MCF 10A (cell line): ENCODE measurements at regions not wholly inside any gene's neighbourhood (a gene's known extent, or its start where the extent isn't known, plus 50 kb on each side); places are given as distances from the start of the nearest gene placed in this dataset.

Experiments
- BruUV-seq: library from RNA; stranded (reverse); fragments of 400-500 nt; replicated peaks from 2 replicates; lab custom pipeline; 2021; lab: Mats Ljungman, UMichigan
- CTCF ChIA-PET: fragments of 300-600 bp; sonication (Branson Sonifier 250); formaldehyde crosslinking; extraction: SDS; loops from one replicate; lab custom pipeline; 2021; ENCODE audit warnings: antibody characterized with exemption, inconsistent platforms; lab: Yijun Ruan, JAX
- POLR2A ChIA-PET: fragments of 300-600, 350-650 bp; sonication (Branson Sonifier 250); formaldehyde crosslinking; extraction: SDS; loops from one replicate; lab custom pipeline; 2020; ENCODE audit warnings: antibody characterized with exemption, inconsistent platforms; lab: Yijun Ruan, JAX
- DNase-seq: peaks from one replicate; pipeline ENCODE4 v3.0.0-alpha.2; 2018; ENCODE audit not compliant: unreplicated experiment
- H3K27ac Mint-ChIP-seq: one replicate; pipeline ENCODE4 v1.8.0; 2022; ENCODE audit warnings: mild to moderate bottlenecking, low read depth, mixed read lengths; ENCODE audit not compliant: unreplicated experiment
- H3K27me3 Mint-ChIP-seq: one replicate; pipeline ENCODE4 v1.8.0; 2022; ENCODE audit warnings: mixed read lengths; ENCODE audit not compliant: insufficient read depth, unreplicated experiment
- H3K36me3 Mint-ChIP-seq: one replicate; pipeline ENCODE4 v1.8.0; 2022; ENCODE audit warnings: mild to moderate bottlenecking, moderate library complexity, mixed read lengths; ENCODE audit not compliant: insufficient read depth, unreplicated experiment
- H3K4me1 Mint-ChIP-seq: one replicate; pipeline ENCODE4 v1.8.0; 2022; ENCODE audit warnings: mixed read lengths; ENCODE audit not compliant: insufficient read depth, unreplicated experiment
- H3K4me3 Mint-ChIP-seq: one replicate; pipeline ENCODE4 v1.8.0; 2022; ENCODE audit warnings: mild to moderate bottlenecking, moderate library complexity, mixed read lengths; ENCODE audit not compliant: unreplicated experiment
- H3K9me3 Mint-ChIP-seq: one replicate; pipeline ENCODE4 v1.8.0; 2022; ENCODE audit warnings: mixed read lengths; ENCODE audit not compliant: unreplicated experiment
- CTCF ChIP-seq: fragments of 200-600 bp; IDR thresholded peaks from one replicate; pipeline ENCODE4 v1.8.0; 2022; ENCODE audit warnings: antibody characterized with exemption, mild to moderate bottlenecking; ENCODE audit not compliant: unreplicated experiment
- intact Hi-C: fragments of 100-400 bp; cut with micrococcal nuclease; formaldehyde crosslinking; loops from 2 replicates; pipeline ENCODE4 v1.14.1; 2022

- H3K9me3 Mint-ChIP-seq = no peaks in the 10 kb centered on the region
- POLR2A ChIA-PET = no interaction called here
These were observed 189.4 kb downstream of the FNDC1 start for GRCh38 chr6:159358562-159358961.

GRCh38 chr6:159357211-159357915 lies 188.2 kb downstream of the FNDC1 start:
- DNase-seq = no peak
- TF ChIP-seq CTCF = no peak
- H3K9me3 Mint-ChIP-seq = no peaks in the 10 kb centered on the region
- H3K4me3 Mint-ChIP-seq = no peak overlapping the region
- ChIA-PET POLR2A (no interaction called here), CTCF (no interaction called here)
- peaks cover 52% of the 10 kb centered on the region for H3K27me3 Mint-ChIP-seq
- no peak overlapping the region for H3K27ac Mint-ChIP-seq
- no peaks in the 10 kb centered on the region for H3K4me1 Mint-ChIP-seq
- intact Hi-C loops = no loop called here
- no peaks in the 10 kb centered on the region for H3K36me3 Mint-ChIP-seq
- BruUV-seq = no TSS peak

More at GRCh38 chr6:159358562-159358961, 189.4 kb downstream of the FNDC1 start:
- no peak overlapping the region for H3K4me3 Mint-ChIP-seq
- H3K27me3 Mint-ChIP-seq = peaks cover 46% of the 10 kb centered on the region
- CTCF ChIA-PET = interaction anchor here (0.5 kb wide), 1 partner anchor 106 kb away, joined by 3 read pairs; no protein-coding TSS in a partner anchor
- DNase-seq = no peak
- intact Hi-C loops = no loop called here
- H3K4me1 Mint-ChIP-seq = no peaks in the 10 kb centered on the region
- no peak overlapping the region for H3K27ac Mint-ChIP-seq
- BruUV-seq = no TSS peak
- no peak for TF ChIP-seq CTCF
- no peaks in the 10 kb centered on the region for H3K36me3 Mint-ChIP-seq

- intact Hi-C loops = no loop called here
- H3K36me3 Mint-ChIP-seq = no peaks in the 10 kb centered on the region
- H3K4me1 Mint-ChIP-seq = no peaks in the 10 kb centered on the region
- H3K9me3 Mint-ChIP-seq = no peaks in the 10 kb centered on the region
- peaks cover 85% of the 10 kb centered on the region for H3K27me3 Mint-ChIP-seq
- H3K27ac Mint-ChIP-seq = no peak overlapping the region
- H3K4me3 Mint-ChIP-seq = no peak overlapping the region
- TF ChIP-seq CTCF = no peak
- CTCF ChIA-PET = interaction anchor here (0.7 kb wide), 1 partner anchor 321 kb away, joined by 3 read pairs; no protein-coding TSS in a partner anchor
- BruUV-seq = no TSS peak
- POLR2A ChIA-PET = no interaction called here
- no peak for DNase-seq
These were observed 184.0 kb downstream of the FNDC1 start for GRCh38 chr6:159353193-159353592.

- TF ChIP-seq CTCF = no peak
- Mint-ChIP-seq H3K4me3 (no peak overlapping the region), H3K4me1 (no peaks in the 10 kb centered on the region), H3K27me3 (peaks cover 70% of the 10 kb centered on the region), H3K36me3 (no peaks in the 10 kb centered on the region), H3K27ac (no peak overlapping the region), H3K9me3 (no peaks in the 10 kb centered on the region)
- intact Hi-C loops = no loop called here
- POLR2A ChIA-PET = interaction anchor here (0.6 kb wide), 1 partner anchor 213 kb away, joined by 3 read pairs; no protein-coding TSS in a partner anchor
- CTCF ChIA-PET = interaction anchor here (0.5 to 1.0 kb wide), 2 partner anchors 101 to 257 kb away, joined by 3 read pairs; no protein-coding TSS in a partner anchor
- no peak for DNase-seq
- BruUV-seq = no TSS peak
These were observed 182.5 kb downstream of the FNDC1 start for GRCh38 chr6:159351707-159352106.
